HG02678 (cell line): ENCODE measurements at regions not wholly inside any gene's neighbourhood (a gene's known extent, or its start where the extent isn't known, plus 50 kb on each side); places are given as distances from the start of the nearest gene placed in this dataset.

Experiments used
- ATAC-seq: cut with Tn5 transposase; IDR thresholded peaks from one replicate; pipeline ENCODE4 v1.9.1; 2021; ENCODE audit warnings: mild to moderate bottlenecking, moderate library complexity; ENCODE audit not compliant: unreplicated experiment

GRCh38 chr20:56831795-56832194 lies 202.7 kb downstream of the TFAP2C start:
- ATAC-seq = no peak

DNA sequence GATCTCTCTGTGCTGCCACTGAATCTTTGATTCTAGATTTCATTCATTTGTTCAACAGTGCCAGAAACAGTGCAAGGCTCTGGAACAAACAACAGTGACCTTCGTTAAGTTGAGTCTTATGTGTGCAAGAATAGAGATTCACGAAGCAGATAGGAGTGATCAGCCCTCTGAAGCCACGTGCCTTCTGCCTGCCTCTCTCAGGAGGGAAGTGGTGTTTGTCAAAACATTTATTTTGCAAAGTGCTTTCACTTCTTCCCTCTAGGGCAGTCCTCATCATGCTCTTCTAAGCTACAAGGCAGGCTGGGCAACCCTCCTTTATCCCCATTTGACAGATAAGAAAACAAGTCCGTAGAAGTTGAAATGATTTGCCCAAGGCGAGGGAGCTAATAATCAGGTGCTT lies 204.3 kb downstream of the TFAP2C start:
- ATAC-seq = no peak

DNA sequence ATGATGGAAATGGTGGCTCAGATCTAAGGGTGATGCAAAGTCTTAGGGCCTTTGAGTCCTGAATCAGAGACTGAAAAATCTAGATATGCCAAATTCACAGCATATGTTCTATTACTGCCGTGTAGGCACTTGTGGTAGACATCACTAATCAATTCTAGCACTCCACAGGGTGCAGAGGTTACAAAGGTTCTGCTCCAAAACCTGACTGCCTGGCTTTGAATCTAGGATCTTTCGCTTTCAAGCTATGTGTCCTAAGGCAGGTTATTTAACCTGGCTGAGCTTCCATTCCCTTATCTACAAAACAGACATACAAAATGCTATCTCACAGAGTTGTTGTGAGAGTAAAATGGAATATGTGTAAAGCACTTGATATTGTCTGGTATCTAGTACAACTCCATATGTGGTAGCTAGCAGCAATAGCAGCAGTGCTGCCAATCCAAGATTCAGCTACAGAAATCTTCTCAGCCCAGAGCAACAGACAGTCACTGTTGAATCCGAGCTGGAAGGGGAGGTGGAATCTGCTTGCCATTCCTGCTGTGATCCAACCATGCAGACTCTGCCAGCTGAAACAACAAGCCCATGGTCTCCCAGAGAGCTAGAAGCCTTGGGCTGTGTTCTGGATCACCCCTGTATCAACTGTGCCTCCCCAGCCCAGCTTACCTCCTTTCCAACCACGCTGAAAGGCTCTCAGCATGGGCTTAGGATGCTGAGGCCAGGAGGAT lies 206.9 kb downstream of the TFAP2C start:
- no peak for ATAC-seq

- no peak for ATAC-seq
These were observed 210.1 kb downstream of the TFAP2C start for GRCh38 chr20:56839222-56839621.

DNA sequence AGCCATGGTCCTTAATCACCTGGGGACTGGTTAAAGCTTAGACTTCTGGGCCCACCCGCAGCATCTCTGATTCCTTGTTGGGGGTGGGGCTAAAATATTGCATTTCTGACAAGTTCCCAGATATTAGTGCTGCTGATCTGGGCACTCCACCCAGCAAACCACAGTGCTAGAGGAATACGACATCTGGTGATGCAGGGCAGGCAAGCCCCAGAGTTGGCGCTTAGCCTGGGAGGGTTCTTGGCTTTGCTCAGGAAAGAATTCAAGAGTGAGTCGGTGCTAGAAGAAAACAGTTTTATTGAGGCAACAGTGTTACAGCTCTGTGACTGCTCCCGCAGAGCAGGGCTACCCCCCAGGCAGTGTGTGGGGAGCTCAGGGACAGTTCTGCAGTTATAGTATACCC lies 210.7 kb downstream of the TFAP2C start:
- no peak for ATAC-seq

DNA sequence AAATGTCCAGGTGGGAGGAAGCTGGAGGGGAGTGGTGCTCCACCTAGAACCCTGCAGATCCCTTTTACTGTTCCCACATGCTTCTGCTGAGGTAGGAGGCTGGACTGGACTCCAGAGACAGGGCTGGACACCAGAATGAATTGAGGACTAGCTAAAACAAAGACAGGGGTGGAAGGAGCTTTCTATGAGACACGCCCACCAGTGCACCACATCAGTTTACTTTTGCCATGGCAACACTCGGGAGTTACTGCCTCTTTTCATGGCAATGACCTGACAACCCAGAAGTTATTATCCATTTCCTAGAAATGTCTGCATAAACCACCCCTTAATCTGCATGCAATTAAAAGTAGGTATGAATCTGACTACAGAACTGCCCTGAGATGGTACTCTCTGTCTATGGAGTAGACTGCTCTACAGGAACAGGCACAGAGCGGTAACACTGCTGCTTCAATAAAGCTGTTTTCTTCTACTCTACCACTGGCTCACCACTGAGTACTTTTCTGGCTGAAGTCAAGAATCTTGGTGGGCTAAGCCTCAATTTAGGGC lies 211.7 kb downstream of the TFAP2C start:
- ATAC-seq = no peak

- no peak for ATAC-seq
These were observed 212.3 kb downstream of the TFAP2C start for GRCh38 chr20:56841346-56841908.

GRCh38 chr20:56842056-56842455 lies 212.9 kb downstream of the TFAP2C start:
- no peak for ATAC-seq

GRCh38 chr20:56843386-56843785 lies 214.3 kb downstream of the TFAP2C start:
- no peak for ATAC-seq

GRCh38 chr20:56843817-56844216 lies 214.7 kb downstream of the TFAP2C start:
- no peak for ATAC-seq

GRCh38 chr20:56845546-56846086 lies 216.5 kb downstream of the TFAP2C start:
- no peak for ATAC-seq

DNA sequence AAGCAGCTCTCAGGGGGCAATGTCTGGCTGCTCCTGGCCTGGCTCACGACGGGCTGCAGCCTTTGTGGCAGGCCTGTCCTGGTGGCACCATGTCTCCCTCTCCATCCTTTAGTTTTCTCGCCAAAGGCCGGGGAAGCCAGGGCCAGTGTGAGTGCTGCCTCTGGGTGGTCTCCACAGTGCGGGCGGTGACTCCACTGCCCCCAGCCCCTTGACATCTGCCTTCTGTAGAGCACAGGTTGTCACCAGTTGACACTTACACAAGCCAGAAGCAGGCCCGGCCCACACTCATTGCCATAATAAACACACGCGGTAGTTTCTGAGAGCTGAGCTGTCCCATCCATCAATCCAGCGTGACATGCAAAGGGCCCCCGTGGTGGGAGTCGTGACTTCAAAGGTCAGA lies 219.5 kb downstream of the TFAP2C start:
- no peak for ATAC-seq

DNA sequence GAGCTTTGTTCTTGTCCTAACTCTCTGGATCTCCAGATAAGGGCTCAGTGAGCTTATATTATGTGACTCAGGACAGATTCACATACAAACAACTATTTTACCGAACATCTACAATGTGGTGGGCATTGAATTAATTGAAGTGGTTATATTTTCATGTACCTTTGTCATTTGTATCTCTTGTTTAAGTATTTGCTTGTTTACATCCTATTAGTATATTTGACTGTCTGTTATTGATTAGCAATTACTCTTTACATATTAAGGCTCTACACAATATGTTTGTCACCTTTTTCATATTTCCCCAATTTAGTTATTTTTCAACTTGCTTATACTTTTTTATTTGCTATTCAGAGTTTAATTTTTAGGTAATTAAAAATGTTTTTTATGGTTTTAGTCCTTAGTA lies 222.4 kb downstream of the TFAP2C start:
- no peak for ATAC-seq

DNA sequence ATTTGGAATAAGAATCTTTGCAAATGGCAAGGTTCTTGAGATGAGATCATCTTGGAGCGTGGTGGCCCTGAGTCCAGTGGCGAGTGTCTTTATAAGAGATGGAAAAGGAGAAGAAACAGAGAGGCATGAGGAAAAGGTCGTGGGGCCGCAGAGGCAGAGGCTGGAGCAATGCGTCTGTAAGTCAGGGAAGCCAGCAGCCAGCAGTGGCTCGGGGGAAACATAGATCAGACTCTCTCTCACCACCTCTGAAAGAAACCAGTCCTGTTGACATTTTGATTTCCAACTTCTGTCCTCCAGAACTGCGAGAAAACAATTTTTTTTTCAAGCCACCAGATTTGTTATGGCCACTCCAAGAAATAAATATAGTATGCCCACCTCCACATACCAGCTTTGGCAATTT lies 226.6 kb downstream of the TFAP2C start:
- ATAC-seq = no peak

GRCh38 chr20:56857950-56858349 lies 228.8 kb downstream of the TFAP2C start:
- ATAC-seq = no peak

DNA sequence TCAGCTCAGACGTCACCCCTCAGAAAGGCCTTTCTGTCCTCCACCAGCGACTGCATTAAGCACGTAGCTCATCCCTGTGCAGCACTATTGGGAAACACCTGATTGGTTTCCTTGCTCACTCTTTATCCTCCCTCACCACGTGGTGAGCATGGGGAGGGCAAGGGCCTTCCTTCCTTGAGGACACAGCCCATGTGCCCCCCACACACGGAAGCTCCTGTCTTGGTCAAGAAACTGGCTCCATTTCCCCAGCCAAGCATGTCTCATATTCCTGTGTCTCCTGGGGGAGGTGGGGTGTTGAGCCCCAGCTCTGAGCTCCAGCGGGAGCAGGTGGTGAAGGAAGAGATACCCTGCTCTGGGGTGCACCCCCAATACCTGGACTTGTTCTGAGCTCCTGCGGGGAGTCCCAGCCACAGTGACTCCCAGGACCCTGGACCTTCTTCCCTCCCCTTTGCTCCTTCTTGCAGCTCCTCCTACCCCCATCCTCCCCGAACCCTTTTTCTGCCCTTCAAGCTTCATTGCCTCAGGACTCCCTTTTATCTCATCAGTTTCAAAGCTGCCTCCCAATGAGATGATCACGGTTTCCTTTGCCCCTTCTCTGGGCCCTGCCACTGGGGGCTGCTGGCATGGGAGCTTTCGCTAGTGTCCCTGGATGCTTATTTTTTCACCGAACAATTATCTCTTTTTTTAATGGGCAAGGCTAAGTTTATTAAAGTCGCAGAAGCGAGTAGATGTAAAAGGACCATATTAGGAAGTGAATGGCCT lies 230.1 kb downstream of the TFAP2C start:
- ATAC-seq = no peak

- ATAC-seq = no peak
These were observed 230.7 kb downstream of the TFAP2C start for GRCh38 chr20:56859801-56860261.

DNA sequence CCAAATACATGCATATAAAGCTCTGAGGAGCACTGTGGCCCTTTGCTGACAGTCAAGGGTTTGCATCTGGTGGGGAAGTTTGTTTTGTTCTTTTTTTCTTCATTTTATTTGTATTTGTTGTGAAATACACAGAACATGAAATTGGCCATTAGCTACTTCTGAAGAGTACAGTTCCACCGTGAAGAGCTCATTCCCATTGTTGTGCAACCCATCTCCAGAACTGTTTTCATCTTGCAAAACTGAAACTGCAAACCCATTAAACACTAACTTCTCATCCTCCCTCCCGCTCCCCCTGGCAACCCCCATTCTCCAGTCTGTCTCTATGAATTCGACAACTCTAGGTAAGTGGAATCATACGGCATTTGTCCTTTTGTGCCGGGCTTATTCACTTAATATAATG lies 231.3 kb downstream of the TFAP2C start:
- ATAC-seq = no peak

DNA sequence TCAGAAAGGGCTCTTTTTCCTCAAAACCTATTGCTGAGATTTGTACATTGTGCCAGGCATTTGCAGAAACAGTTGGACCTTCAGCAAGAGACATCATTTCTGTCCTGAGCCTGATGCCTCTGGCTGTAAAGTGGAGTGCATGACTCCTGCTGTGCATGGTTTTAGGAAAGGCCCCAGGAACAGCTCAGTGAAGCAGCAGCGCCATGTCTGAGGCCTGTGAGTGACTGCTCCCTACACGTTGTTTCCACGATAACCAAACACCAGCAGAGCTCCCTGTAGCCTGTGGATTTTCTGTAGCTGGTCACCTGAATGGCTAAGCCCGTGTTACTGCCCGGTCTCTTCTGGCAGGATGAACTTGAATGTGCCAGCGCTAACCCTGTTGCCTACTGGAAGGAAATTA lies 232.5 kb downstream of the TFAP2C start:
- ATAC-seq = no peak

- no peak for ATAC-seq
These were observed 235.9 kb downstream of the TFAP2C start for GRCh38 chr20:56865055-56865454.

- no peak for ATAC-seq
These were observed 238.0 kb downstream of the TFAP2C start for GRCh38 chr20:56867128-56867527.

DNA sequence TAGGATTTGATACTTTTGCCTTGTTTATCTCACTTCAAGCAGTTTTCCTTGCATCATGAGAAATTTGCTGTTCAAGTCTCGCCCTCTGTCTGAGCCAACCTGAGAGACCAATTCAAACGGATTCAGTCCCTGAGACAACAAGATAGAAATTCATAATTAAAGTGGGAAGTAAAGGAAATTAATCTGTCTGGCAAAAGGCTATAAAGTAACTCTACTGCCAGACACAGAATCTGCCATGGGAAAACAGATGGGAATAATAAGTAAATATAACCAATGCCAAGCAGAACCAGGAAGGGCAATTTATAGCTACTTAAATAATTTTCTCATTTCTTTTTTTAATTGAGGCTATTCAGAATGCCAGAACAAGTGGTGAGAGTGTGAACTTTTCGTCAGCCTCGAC lies 239.6 kb downstream of the TFAP2C start:
- no peak for ATAC-seq
